HPDE6-E6E7 (cell line): ENCODE measurements at regions not wholly inside any gene's neighbourhood (a gene's known extent, or its start where the extent isn't known, plus 50 kb on each side); places are given as distances from the start of the nearest gene placed in this dataset.

Experiments
- DNase-seq: peaks from one replicate; pipeline ENCODE4 v3.0.0; 2011; ENCODE audit warnings: missing footprints; ENCODE audit errors: extremely low spot score

DNA sequence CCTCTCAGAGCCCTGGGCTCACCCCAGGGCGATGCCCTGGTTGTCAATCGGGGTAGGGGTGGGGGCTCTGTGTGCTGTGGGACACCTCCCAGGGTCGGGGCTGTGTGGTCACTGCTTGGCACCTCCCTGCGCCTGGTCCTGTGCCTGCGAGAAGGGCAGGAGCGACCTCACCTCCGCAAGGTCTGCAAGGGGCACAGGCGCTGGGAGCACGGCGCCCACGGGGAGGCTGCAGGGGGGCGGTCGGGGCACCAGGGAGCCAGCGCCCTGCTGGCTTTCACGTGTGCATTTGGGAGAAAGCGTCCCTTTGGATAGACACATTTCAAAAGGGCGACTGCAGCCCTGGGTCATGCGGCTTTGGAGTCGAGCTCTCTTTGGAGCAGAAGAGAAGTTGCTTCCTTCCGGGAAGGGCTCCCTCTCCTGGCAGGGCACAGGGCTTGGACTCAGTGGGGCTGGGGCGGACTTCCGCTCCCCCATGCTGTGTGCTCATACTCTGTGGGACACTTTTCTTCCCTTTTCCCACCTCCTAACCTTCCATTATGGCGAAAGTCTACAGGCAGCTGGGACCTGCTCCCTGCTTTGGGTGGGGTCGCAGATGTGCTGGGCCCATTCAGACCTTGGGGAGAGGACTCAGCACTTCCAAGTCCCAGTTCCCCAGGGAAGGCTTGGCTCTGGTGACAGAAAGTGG is 52.9 kb upstream of the SLC28A3 start:
- DNase-seq = no peak

- DNase-seq = no peak
Measured at GRCh38 chr9:84394036-84394435, 53.5 kb upstream of the SLC28A3 start.

GRCh38 chr9:84397151-84397728 is 56.7 kb upstream of the SLC28A3 start:
- DNase-seq = peak; percentile 46

GRCh38 chr9:84397822-84398221 is 57.3 kb upstream of the SLC28A3 start:
- peak; percentile 40 for DNase-seq

GRCh38 chr9:84402517-84402916 is 62.0 kb upstream of the SLC28A3 start:
- no peak for DNase-seq

GRCh38 chr9:84403288-84403687 is 62.7 kb upstream of the SLC28A3 start:
- DNase-seq = no peak

GRCh38 chr9:84404095-84404686 is 63.6 kb upstream of the SLC28A3 start:
- no peak for DNase-seq

DNA sequence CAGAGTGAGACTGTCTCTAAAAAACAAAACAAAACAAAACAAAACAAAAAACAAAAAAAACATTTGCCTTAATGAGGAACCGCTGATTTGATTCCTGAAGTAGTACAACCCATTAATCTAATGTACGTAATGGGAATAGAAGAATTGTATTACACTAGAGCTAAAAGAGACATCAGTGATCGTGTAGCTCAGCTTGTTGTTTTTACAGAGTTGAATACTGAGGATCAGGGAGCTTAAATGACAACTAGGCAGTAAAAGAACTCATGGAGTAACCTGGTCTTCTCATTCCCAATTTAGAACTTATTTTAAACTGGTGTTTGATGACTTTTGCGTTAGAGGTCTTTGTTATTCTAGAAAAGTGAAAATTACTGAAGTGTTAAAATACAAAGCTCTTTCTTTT is 65.1 kb upstream of the SLC28A3 start:
- DNase-seq = no peak

DNA sequence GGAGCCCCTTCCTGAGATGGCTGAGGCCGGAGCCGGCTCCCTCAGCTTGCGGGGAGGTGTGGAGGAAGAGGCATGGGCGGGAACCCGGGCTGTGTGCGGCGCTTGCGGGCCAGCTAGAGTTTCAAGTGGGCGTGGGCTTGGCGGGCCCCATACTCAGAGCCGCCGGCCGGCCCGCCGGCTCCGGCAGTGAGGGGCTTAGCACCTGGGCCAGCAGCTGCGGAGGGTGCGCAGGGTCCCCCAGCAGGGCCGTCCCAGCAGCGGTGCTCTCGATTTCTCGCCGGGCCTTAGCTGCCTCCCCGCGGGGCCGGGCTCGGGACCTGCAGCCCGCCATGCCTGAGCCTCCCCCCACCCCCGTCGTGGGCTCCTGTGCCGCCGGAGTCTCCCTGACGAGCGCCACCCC is 67.9 kb upstream of the SLC28A3 start:
- DNase-seq = no peak

- DNase-seq = no peak
Measured at GRCh38 chr9:84411683-84412267, 71.2 kb upstream of the SLC28A3 start.

- no peak for DNase-seq
Measured at GRCh38 chr9:84412654-84413053, 72.1 kb upstream of the SLC28A3 start.

- DNase-seq = no peak
Measured at GRCh38 chr9:84413301-84413700, 72.7 kb upstream of the SLC28A3 start.

- no peak for DNase-seq
Measured at GRCh38 chr9:84419031-84419602, 78.6 kb upstream of the SLC28A3 start.

GRCh38 chr9:84424931-84425330 is 84.4 kb upstream of the SLC28A3 start:
- no peak for DNase-seq

DNA sequence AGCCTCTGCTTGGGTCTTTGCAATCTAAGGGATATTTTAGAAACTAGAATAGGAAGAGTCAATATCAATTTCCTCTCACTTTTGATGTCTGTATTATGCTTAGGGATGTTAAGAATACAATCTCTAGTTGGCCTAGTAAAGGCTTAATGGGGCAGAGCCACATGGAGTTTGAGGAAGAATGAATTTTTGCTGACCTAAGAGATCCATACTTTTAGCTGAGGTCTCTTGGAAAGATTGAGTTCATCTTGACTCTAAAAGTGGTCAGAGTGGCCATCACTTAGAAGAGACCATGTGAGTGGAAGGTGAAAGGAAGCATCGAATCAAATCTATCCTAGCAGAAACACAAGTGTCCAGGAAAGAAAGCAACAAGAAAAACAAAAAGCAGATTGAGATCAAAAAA is 92.2 kb upstream of the SLC28A3 start:
- DNase-seq = no peak

- no peak for DNase-seq
Measured at GRCh38 chr9:84435902-84436301, 95.3 kb upstream of the SLC28A3 start.

DNA sequence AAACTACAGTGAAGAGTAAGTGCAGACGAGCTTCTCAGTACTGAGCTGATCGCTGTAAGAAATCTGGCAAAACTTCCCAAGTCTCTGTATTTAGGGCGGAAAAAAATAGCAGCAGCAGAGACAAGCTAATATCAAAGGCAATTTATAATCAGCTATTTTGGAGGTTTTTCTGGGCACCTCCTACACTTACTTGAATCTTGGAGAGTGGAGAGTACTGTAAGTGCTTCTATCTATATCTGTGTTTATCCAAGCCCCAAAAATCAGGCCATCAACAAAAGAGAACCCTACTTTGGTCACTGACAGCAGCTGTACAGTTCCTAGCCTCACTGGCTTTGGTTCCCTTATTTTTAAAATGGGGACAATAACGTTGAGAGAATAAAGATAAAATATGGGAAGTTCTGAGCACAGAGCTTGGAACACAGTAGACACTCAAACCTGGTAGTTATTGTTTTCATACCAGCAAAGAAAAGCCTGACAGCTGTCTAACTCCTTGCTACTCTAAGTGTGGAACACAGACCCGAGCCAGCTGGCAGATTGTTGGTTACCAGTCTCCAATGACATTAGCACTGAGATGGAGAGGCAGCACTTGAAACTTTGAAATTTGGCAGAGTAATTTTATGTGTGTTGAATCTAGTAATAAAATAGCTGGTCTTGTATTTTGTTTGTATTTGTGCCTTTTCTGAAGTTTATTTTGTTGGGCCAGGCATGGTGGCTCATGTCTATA is 96.0 kb upstream of the SLC28A3 start:
- no peak for DNase-seq

GRCh38 chr9:84438391-84438790 is 97.8 kb upstream of the SLC28A3 start:
- DNase-seq = no peak

GRCh38 chr9:84439250-84439649 is 98.7 kb upstream of the SLC28A3 start:
- DNase-seq = no peak

DNA sequence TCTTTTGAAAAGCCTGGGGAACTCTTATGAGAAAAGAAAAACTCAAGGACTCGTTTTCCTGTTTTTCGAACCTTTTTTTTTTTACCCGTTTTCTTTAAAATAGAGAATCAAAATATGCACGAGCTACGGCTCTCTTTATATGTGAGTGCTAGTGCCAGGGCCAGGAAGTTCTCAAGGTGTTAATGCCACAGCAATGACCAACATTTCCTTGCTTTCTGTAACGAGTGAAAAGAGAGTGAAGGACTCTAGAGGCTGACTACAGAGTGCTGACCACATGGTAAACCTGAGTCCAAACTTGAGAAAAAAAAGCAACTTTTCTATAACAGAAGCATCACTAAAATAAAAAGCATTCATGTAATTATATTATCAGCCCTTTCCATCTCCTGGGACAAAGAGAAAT is 102.2 kb upstream of the SLC28A3 start:
- DNase-seq = no peak

GRCh38 chr9:84445737-84446136 is 105.2 kb upstream of the SLC28A3 start:
- DNase-seq = no peak

- no peak for DNase-seq
Measured at GRCh38 chr9:84447305-84447704, 106.7 kb upstream of the SLC28A3 start.
